Lower leg skin (tissue), 3 donors: ENCODE measurements at regions not wholly inside any gene's neighbourhood (a gene's known extent, or its start where the extent isn't known, plus 50 kb on each side); places are given as distances from the start of the nearest gene placed in this dataset.

Experiments used
- CTCF ChIP-seq, 3 donors: fragments of 450-650 bp; IDR thresholded peaks; one replicate each; pipeline ENCODE4 v1.5.1; 2016; ENCODE audit warnings: antibody characterized with exemption in 3 of 3, mild to moderate bottlenecking in 3 of 3, moderate library complexity in 2 of 3
- POLR2A ChIP-seq, 2 donors: fragments of 450-650 bp; IDR thresholded peaks; one replicate each; pipeline ENCODE4 v1.6.1; 2016 to 2017; ENCODE audit warnings: antibody characterized with exemption in 2 of 2, mild to moderate bottlenecking in 1 of 2, moderate library complexity in 1 of 2

DNA sequence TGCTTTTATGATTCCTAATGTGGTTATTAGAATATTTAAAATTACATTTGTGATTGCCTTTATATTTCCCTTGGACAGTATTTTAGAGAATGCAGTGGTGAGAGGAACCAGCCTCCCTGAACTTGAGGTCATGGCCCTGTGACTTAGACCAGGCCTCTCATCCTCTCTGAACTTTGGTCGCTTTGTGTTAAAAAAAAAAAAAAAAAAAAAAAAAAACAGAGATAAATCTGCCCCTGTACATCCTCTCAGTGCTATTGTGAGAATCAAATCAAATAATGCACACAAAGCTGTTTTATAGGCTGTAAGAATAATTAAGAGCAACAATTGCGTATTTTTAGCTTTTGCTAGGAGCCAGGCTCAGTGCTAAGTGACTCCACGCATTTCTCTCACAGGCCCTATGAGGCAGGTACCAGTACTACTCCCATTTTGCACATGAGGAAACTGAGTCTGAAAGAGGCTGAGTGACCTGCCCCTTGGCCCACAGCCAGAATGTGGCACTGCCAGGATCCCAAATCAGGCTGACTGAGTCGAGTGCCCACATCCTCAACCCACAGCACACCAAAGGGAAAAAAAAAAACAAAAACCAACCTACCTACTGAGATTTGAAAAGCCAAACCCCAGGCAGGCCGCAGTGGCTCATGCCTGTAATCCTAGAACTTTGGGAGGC, 110.3 kb upstream of the LARP1 start:
- TF ChIP-seq CTCF (IDR thresholded peaks at IDR 0.05) (no peak), POLR2A (IDR thresholded peaks at IDR 0.05) (no peak)
